ENCODE measurements at regions not wholly inside any gene's neighbourhood (a gene's known extent, or its start where the extent isn't known, plus 50 kb on each side); places are given as distances from the start of the nearest gene placed in this dataset.

DNA sequence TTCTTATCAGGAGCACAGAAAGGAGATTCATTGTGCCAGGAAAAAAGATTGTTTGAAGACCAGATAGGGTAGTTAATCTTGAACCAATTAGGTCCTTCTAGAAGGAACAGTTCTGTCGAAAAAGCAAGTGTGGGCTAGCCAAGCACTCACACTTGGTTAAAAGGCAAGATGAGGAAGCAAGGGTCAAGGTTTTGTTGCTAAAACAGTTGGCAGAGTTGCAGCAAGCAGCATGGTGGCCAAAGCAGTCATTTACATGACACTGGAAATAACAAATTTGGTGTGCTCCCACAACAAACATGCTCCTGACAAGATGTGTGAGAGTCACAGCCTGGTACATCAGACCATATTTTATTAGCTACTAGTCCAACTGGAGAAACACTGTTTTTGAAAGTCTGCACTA is 228.0 kb upstream of the CFAP20DC start:
- TF ChIP-seq, protein P1, sequence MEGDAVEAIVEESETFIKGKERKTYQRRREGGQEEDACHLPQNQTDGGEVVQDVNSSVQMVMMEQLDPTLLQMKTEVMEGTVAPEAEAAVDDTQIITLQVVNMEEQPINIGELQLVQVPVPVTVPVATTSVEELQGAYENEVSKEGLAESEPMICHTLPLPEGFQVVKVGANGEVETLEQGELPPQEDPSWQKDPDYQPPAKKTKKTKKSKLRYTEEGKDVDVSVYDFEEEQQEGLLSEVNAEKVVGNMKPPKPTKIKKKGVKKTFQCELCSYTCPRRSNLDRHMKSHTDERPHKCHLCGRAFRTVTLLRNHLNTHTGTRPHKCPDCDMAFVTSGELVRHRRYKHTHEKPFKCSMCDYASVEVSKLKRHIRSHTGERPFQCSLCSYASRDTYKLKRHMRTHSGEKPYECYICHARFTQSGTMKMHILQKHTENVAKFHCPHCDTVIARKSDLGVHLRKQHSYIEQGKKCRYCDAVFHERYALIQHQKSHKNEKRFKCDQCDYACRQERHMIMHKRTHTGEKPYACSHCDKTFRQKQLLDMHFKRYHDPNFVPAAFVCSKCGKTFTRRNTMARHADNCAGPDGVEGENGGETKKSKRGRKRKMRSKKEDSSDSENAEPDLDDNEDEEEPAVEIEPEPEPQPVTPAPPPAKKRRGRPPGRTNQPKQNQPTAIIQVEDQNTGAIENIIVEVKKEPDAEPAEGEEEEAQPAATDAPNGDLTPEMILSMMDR (IDR thresholded peaks at IDR 0.05; ENCODE audit: insufficient read depth, low read length, poor library complexity, severe bottlenecking): no peak
- DNase-seq (ENCODE audit: low read depth): no peak
- H3K36me3 ChIP-seq (ENCODE audit: control insufficient read depth, insufficient read depth, low read length): no peaks in the 10 kb centered on the region
- no peak overlapping the region for H3K4me3 ChIP-seq (ENCODE audit: low read depth, low read length)
- H3K27me3 ChIP-seq (ENCODE audit: control insufficient read depth, insufficient read depth, low read length): no peaks in the 10 kb centered on the region

DNA sequence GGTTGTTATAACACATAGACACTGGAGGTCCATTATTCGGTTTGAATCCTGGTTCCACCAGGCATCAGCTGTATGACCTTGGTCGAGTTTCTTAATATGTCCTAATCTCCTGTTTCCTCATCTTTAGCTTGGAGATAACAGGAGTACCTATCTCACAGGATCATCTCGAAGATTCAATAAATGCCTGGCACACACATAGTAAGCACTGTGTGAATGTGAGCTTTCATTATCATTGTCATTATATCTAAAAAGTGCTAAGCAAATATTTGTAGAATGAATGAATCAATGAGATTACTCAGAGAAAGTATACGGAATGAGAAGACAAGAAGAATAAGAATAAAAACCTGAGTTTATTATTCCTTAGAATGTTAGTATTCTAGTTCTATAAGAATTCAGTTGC is 227.4 kb upstream of the CFAP20DC start:
- TF ChIP-seq, protein P1 (IDR thresholded peaks at IDR 0.05; ENCODE audit: insufficient read depth, low read length, poor library complexity, severe bottlenecking): no peak
- Histone ChIP-seq H3K27me3 (ENCODE audit: control insufficient read depth, insufficient read depth, low read length) (no peaks in the 10 kb centered on the region), H3K4me3 (ENCODE audit: low read depth, low read length) (no peak overlapping the region), H3K36me3 (ENCODE audit: control insufficient read depth, insufficient read depth, low read length) (no peaks in the 10 kb centered on the region)
- no peak for DNase-seq (ENCODE audit: low read depth)

DNA sequence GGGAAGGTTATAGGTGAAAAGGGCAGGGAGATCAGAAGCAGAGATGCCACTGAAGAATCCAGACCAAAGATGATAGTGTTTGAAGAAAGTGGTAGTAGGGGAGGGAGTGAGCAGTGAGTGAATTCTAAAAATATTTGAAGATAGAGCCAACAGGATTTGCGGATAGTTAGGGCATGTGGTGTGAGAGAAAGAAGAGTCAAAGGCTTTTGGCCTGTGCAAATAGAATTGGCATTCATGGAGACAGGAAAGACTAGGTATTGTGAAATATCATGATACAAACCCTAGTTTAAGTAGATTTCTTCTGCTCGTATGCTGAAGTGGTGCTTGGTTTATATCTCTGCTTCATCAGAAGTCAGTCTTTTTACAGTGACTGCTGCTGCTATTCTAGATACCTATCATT is 224.2 kb upstream of the CFAP20DC start:
- DNase-seq (ENCODE audit: low read depth): no peak
- Histone ChIP-seq H3K4me3 (ENCODE audit: low read depth, low read length) (no peak overlapping the region), H3K36me3 (ENCODE audit: control insufficient read depth, insufficient read depth, low read length) (no peaks in the 10 kb centered on the region), H3K27me3 (ENCODE audit: control insufficient read depth, insufficient read depth, low read length) (no peaks in the 10 kb centered on the region)
- TF ChIP-seq, protein P1 (IDR thresholded peaks at IDR 0.05; ENCODE audit: insufficient read depth, low read length, poor library complexity, severe bottlenecking): no peak

DNA sequence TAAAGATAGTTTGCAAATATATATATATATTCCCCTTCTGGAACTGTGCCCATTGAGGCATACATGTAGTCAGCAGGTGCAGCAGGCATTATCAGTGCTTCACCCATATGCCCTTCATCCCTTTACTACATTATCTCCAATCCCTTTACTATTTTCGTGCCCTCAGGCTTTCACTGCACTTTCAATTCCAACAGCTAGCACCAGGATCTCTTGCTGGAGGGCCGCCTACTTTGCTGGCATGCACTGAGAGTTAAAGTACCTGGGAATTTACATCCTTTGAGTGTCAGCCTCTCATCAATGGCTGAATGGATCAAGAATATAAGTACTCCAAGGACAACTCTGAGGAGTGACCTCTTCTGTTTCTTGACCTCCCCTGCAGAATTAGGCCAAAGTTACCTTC is 222.1 kb upstream of the CFAP20DC start:
- H3K4me3 ChIP-seq (ENCODE audit: low read depth, low read length): no peak overlapping the region
- no peak for DNase-seq (ENCODE audit: low read depth)
- H3K27me3 ChIP-seq (ENCODE audit: control insufficient read depth, insufficient read depth, low read length): no peaks in the 10 kb centered on the region
- no peaks in the 10 kb centered on the region for H3K36me3 ChIP-seq (ENCODE audit: control insufficient read depth, insufficient read depth, low read length)
- TF ChIP-seq, protein P1 (IDR thresholded peaks at IDR 0.05; ENCODE audit: insufficient read depth, low read length, poor library complexity, severe bottlenecking): no peak

DNA sequence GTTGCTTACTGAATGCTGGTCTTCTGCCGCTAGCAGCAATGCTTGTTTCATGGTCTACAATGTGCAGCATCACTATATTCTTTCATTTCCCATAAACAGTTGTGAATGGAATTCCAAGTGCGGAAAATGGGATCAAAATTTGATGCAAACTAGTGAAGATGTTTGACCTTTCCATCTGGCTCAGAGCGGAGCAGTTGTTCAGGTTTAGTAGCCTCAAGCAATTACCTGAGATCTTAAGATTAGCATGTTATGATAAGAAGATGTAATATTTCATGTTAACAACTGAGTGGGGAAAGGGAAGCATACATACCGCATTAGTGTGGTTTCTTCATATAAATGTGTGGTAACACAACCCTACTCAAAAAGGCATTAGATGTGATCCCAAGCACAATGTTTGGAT is 221.1 kb upstream of the CFAP20DC start:
- Histone ChIP-seq H3K27me3 (ENCODE audit: control insufficient read depth, insufficient read depth, low read length) (no peaks in the 10 kb centered on the region), H3K36me3 (ENCODE audit: control insufficient read depth, insufficient read depth, low read length) (no peaks in the 10 kb centered on the region), H3K4me3 (ENCODE audit: low read depth, low read length) (no peak overlapping the region)
- TF ChIP-seq, protein P1 (IDR thresholded peaks at IDR 0.05; ENCODE audit: insufficient read depth, low read length, poor library complexity, severe bottlenecking): no peak
- no peak for DNase-seq (ENCODE audit: low read depth)

DNA sequence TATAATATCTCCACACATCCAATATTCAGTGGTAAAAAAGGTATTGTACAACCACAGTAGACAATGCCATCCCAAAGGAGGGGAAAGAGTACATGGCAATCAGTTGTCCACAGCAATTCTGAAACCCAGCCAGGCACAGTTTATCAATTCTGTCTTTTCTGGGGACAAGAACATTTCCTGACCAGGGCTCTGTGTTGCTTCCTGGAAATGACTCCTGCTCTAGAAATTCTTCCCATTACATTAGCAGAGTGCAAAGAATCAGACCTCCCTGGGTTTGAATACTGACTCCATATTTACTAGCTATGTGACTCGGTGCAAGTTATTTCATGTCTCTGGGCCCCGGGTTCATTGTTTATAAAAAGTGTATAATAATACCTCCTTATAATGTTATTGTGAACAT is 220.4 kb upstream of the CFAP20DC start:
- H3K27me3 ChIP-seq (ENCODE audit: control insufficient read depth, insufficient read depth, low read length): no peaks in the 10 kb centered on the region
- H3K36me3 ChIP-seq (ENCODE audit: control insufficient read depth, insufficient read depth, low read length): no peaks in the 10 kb centered on the region
- TF ChIP-seq, protein P1 (IDR thresholded peaks at IDR 0.05; ENCODE audit: insufficient read depth, low read length, poor library complexity, severe bottlenecking): no peak
- no peak overlapping the region for H3K4me3 ChIP-seq (ENCODE audit: low read depth, low read length)
- DNase-seq (ENCODE audit: low read depth): no peak
